Urothelium cell line (cell line): ENCODE measurements at regions not wholly inside any gene's neighbourhood (a gene's known extent, or its start where the extent isn't known, plus 50 kb on each side); places are given as distances from the start of the nearest gene placed in this dataset.
"Not testable (repeated sequence)": the region's sequence is repeated elsewhere in the genome, so short reads cannot be mapped to it uniquely, and the experiment has no call there.

Experiments used
- DNase-seq: peaks from one replicate; pipeline ENCODE4 v3.0.0; 2011; ENCODE audit warnings: low spot score, mixed read lengths
- FAIRE-seq: peaks from 2 replicates; lab custom pipeline; 2011; peaks lifted over from hg19 to GRCh38; lab: Jason Lieb, UNC

DNA sequence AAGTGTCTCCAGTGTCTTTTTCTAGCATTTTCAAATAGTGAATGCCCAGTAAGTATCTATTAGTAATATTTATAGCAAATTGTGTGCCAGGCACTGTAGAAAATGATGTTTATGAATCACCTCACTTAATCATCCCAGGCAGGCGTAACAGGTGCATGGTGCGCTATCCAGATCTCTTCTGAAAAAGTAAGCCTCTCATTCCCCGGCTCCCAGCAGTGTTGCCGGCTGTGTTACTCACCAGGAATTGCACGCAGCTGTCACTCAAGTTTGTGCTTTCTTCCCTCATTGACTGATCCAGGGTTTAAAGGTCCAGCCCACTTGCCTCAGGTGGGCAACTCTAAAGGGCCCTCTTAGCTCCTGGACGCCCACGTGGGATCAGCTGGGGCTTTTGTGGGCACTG is 173.8 kb upstream of the RASSF8 start:
- no peak for DNase-seq
- FAIRE-seq, result no peak

DNA sequence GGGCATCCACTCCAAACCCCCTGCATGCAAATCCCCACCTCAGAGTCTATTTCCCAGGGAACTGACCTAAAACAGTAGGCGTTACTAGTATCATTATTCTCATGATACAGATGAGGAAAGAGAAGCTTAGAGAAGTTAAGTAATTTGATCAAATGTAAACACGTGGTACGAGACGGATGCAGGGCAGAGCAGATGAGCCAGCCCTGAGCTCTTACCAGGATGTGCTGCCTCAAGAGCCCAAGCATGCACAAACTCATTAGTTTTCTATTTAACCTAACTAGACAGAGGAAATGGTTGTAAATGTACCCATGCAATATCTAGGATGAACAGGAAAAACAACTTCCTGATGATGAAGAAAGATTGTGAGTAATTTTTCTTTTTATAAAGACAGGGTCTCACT is 173.3 kb upstream of the RASSF8 start:
- DNase-seq (no peak), FAIRE-seq (no peak)

DNA sequence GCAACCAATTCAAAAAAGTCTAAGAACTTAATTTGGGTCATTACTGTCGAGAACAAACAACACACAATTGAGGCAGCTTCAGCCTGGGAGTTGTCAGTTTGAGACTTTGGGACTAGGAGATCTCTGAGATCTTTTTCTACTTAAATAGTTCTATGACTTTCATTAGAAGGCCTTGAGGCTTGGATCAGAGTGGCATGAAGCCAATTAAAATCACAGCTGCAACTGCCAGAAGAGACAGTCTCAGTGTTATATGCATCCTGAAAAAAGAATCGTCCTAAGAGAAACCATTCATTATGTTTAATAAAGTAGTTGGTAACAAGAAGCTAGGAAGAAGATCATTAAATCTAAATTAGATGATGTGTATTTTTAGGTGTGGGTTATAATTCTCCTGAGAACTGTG is 170.8 kb upstream of the RASSF8 start:
- DNase-seq (no peak), FAIRE-seq (no peak)

DNA sequence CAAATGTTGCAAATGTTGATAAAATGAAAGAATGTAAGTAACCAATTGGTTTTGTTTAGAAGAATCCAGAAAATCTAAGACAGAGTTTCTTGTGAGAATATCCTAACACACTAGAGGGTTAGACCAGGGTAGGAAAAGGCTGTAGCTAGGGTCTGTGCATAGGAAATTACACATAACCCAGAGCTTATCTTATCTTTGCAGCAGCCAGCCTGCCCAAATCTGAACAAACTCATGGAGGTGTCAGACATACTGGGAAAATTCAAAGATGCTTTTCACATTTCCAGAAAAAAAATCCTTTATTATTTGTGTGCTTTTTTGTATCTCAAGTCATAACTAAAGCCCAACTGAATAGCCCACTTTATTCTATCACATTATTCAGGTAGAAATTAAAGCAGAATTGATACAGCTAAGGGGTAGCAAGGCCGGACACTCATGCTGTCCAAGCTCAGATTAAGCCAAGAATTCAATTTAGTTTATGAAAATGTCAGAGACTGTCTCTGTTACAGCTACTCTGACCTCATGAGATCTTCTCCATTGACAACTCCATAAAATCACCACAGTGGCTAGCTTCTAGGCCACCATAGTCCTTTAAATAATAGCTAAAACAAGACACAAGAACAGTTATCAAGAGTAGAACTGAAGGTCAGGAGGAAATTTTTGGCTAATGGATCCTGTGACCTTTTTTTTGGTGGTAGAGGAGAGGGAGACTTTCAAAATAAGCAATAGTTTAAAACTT is 169.6 kb upstream of the RASSF8 start:
- DNase-seq (no peak), FAIRE-seq (no peak)

DNA sequence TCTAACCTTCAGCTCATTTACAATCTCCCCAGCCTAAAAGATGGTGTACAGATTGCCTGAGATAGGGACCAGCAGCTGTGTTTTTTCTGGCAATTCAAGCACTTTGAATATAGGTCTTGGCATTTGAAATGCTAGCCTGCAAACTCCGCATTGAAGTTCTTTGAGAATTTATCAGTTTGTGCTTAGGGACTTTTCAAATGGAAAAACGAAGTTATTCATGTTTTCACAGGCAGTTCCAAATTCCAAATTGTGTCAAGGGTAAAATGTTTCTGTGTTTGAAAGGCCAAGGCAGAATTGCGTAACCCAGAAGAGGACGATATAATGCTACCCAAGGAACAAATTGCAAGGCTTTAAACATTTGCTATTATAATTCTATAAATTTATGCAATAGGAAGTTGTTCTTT is 168.9 kb upstream of the RASSF8 start:
- DNase-seq, result no peak
- no peak for FAIRE-seq

DNA sequence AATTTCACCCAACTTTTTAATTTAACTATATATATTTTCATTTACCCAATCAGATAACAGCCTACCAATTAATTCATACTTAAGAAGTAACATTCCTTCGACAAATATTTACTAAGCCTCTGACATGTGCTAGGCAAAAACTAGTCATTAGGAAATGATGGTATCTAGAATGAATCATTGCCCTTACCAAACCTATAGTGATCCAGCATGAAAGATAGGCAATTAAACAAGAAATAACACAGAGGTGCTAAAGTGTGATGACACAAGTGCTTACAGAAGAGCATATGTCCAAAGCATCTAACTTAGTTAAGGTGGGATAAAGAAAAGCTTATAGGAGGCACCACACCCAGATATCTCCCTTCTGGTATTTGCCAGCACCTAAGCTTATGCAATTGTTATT is 166.5 kb upstream of the RASSF8 start:
- no peak for DNase-seq
- no peak for FAIRE-seq

DNA sequence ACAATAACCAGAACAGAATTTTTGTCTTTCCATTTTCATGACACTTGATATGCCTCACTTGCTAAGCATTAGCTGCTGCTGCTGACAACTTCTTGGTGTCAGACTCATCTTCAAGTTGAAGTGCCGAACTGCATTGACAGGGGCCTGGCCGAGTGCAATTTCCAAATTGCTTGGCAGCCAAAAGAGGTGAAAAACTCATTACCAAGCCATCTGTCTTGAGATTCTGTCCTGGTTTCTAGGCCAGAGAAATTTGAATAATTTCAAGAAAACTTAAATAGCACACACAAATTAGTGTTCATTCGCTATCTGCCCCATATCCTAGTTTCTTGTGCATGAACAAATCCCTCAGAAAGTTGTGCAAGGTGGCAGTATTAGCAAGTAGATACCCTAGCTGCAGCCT is 165.3 kb upstream of the RASSF8 start:
- DNase-seq, result no peak
- no peak for FAIRE-seq

DNA sequence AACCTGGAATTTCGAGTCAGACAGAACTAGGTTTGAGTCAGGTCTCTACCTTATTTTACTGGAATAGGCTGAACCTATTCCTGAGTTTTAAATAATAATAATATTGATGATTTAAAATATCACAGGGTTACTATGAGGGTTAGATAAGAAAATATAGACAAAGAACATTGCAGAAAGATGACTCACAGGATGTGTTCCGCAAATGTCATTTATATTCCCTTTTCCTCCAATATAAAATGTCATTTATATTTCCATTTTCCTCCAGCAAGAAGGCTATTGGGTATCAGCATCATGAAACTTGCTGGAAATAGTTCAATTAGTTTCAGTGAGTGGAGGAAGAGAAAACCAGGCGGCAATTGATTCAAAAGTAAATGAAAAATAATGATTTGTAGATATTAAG is 163.9 kb upstream of the RASSF8 start:
- FAIRE-seq (no peak), DNase-seq (no peak)

DNA sequence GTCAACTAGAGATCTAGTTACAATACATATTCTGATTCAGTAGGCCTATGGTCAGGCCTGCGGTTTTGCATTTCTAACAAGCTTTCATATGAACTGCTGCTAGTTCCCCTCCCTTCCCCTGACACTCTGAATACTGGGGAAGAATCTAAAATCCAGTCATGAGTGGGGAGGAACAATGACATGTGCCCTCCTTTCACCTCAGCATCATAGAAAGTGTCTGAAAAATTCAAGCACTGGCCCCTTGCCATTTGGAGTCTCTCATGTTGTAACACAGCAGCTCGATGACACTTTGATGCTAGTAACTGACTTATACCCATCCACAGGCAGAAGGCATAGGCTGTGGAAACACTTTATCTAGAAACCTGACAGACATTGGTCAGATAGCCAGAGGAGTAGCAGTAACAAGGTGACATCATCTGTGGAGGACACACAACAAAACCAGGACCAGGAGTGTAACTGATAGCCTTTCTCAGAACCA is 161.9 kb upstream of the RASSF8 start:
- no peak for FAIRE-seq
- DNase-seq, result no peak

DNA sequence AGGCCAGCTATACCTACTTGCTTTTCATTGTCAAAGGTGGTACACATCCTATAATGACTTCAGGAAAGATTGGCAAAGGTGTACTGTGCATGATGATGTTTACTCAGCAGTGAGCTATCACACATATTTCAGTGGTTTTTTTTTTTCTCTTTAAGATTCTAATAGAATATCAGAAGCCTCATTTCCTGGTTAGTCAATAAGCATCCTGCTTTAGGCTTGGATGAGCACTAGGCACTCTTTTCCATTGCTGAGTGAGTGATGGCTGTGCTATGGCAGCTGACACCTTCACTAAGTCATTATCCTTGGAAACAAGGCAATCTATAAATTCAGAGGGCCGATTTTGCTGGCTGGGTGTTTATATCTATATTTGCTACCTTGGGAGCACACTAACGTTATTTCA is 161.1 kb upstream of the RASSF8 start:
- DNase-seq (no peak), FAIRE-seq (no peak)

DNA sequence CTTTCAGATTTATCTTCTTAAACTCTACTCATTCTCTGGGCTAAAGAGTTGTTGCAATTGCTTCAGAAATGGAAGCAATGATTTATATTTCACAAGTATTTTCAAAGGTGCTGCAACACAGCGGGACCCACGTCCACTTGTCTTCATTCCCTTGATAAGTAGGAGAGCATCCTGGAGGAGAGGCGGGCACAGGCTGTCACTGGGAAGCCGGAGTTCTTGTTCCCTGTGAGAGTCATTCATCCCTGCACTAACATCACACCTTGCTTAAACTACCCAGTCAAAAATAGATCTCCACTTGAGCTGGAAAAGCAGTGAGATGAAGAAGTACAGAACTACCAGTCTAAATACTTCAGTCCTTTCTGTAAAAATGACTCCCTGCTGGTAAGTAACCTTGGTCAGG is 160.5 kb upstream of the RASSF8 start:
- DNase-seq, result no peak
- FAIRE-seq, result no peak

DNA sequence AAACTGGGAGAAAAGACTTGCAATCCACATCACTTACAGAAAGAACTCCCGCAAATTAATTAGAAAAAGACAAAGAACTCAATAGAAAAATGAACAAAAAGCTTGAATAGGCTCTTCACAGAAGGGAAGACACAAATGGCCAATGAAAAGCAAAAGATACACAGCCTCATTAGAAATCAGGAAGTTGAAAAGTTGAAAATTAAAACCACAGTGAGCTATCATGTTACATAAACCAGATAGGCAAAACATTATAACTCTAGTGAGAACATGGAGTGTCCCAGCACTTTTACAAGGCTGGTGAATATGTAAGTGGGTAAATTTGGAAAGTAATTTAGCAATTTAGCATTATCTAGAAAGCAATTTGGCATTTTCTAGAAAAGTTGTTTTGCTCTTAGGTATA is 158.4 kb upstream of the RASSF8 start:
- no peak for FAIRE-seq

DNA sequence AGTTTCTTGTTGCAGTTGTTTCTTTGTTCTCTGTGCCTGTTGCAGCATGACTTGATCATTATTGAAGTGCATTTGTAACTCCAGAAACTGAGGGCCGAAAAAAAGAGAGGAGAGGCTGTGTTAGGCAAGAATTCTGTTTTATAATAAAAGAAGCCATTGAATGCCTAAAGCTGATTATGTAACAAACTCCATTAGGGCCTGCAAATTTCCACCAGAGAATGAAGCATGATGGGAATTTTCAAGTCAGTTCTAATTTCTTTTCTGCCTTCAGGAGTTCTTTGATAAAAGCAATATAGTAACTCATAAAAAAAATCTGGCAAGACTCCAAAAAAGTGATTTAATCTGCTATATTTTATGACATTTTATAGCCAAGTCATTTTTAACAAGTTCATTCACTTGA is 156.7 kb upstream of the RASSF8 start:
- DNase-seq, result no peak
- FAIRE-seq, result no peak

More for the DNA sequence above, 158.4 kb upstream of the RASSF8 start:
- DNase-seq, result no peak

DNA sequence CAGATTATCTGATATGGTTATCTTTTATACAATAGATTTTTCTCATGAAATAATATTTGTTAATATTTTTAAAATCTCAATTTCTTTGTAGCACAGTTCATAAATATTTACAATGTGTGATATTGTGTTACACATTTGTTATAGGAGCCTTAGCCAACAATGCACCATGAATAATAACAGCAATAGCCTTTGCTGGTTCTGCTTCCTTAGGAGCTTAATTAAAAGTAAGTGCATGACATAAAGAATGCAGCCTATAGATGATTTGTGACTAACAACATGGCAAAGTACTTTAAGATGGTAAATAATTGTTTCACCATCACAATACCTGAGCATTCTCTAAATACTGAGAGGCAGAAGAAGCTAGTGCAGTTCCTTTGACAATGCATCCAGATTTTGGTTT is 156.3 kb upstream of the RASSF8 start:
- FAIRE-seq, result no peak

DNA sequence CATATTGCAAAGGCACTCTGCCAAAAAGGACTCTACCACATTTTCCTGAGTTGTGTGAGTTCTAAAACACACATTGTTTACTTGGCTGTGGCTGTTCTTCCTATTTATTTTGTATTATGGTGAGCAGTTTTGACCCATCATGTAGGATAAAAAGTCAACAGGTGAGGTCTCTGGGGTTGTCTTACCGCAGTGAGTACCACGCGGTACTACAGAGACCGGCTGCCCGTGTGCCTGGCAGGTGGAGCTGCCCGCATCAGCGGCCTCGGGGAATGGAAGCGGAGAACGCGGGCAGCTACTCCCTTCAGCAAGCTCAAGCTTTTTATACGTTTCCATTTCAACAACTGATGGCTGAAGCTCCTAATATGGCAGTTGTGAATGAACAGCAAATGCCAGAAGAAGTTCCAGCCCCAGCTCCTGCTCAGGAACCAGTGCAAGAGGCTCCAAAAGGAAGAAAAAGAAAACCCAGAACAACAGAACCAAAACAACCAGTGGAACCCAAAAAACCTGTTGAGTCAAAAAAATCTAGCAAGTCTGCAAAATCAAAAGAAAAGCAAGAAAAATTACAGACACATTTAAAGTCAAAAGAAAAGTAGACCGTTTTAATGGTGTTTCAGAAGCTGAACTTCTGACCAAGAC is 155.3 kb upstream of the RASSF8 start:
- FAIRE-seq, DNase-seq: not testable (repeated sequence)

More for the DNA sequence above, 156.3 kb upstream of the RASSF8 start:
- DNase-seq, result no peak

DNA sequence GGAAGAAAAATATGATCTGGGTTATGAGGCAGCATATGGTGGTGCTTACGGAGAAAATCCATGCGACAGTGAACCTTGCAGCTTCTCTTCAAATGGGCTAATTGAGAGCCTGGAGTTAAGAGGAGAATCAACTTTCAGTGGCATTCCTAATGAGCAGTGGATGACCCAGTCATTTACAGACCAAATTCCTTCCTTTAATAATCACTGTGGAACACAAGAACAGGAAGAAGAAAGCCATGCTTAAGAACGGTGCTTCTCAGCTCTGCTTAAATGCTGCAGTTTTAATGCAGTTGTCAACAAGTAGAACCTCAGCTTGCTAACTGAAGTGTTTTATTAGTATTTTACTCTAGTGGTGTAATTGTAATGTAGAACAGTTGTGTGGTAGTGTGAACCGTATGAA is 154.2 kb upstream of the RASSF8 start:
- not testable (repeated sequence) for DNase-seq, FAIRE-seq

DNA sequence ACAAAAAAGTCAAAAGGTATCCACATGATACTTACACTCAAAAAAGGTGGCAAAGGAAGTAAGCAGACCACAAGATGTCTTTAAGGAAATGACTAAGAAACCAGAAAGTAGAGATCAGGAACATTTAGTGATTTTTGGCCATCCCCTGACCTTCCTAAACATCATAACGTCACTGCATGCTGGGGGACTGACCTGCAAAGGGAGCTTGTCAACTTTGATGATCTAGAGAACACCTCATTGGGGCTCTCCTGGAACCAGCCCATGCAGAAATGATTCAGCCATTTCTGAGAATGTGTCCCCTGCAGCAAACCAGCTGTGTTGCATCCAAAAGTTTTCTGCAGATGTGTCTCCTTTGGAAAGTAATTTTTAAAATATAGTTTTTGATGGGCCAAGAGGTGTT is 152.2 kb upstream of the RASSF8 start:
- DNase-seq, result no peak
- no peak for FAIRE-seq

DNA sequence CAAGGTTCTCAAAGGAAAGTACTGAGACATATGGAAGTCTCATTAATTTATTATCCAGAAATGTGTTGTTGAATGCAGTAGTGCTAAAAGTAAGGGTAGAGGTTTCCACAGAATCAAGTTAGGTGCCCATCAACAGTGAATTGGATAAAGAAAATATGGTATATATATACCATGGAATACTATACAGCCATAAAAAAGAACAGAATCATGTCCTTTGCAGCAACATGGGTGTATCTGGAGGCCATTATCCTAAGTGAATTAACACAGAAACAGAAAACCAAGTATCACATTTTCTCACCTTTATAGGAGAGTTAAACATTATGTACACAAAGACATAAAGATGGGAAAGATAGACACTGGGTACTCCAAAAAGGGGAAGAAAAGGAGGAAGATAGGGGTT is 149.9 kb upstream of the RASSF8 start:
- FAIRE-seq (no peak), DNase-seq (no peak)

DNA sequence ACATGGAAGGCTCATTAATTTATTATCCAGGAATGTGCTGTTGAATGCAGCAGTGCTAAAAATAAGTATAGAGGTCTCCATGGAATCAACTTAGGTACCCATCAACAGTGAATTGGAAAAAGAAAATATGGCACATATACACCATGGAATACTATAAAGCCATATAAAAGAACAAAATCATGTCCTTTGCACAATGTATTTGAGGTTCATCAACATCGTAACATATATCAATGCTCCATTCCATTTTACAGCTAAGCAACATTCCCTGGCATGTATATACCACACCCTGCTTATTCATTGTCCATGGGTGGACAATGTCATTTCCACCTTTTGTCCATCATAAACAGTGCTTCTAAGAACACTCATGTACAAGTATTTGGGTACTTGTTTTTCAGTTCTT is 147.8 kb upstream of the RASSF8 start:
- DNase-seq (no peak), FAIRE-seq (no peak)

DNA sequence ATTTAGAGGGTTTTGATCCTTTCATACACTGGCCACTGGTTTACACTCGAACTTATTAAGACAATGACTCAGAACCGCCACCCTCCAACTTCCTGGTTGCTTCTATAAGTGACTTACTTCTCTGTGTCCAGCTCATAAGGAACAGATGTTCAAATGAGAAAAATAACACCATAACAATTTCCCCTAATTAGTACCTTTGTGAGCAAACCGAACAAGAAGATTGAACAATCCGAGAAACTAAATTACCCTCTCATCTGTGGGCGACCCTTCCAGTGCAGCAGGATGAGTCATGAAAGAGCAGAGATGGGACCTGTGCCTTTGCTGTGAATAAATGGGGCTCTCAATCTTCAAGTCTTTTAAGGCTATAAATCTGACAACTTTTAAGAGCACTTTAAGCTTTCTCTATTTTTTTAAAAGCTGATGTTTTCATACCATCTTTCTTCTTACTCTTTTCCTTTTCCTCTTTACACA is 146.8 kb upstream of the RASSF8 start:
- DNase-seq (peak; percentile 29), FAIRE-seq (no peak)

DNA sequence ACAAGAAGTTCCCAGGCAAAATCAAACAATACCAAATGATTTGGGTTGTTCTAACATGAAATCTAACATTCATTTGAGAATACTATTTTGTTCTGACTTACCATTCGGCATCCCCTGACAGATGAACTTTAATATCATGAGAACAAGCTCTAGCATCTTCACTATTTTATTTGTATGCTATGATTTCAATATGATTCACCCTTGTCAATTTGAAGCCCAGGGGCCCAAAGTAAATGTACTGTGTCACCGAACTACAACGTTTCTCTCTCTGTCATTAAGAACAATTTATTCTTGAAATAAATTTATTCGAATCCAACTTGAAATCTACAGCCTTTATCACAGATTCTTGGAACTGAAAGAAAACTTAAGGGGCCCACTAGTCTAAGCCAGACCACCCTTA is 146.2 kb upstream of the RASSF8 start:
- no peak for DNase-seq
- FAIRE-seq, result no peak

DNA sequence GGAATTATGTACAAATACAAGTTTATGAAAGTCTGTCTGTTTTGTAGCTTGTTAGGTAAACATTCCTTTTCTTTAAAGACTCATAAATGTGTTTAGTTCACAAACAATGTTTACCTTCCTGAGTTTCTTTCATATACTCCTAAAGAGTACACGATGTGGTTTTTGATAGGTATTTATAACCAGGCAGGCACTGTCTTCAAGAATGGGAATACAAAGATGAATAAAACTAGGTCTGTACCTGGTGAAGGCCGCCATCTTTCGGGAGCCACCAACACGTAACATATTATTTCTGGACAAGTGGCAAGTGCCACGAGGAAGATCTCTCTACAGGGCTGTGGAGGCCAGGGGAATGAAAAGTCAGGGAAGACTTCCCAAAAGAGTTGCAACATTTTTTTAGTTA is 144.6 kb upstream of the RASSF8 start:
- FAIRE-seq, result no peak

More for the DNA sequence above, 144.6 kb upstream of the RASSF8 start:
- no peak for DNase-seq
